GM21576 (cell line): ENCODE measurements at regions not wholly inside any gene's neighbourhood (a gene's known extent, or its start where the extent isn't known, plus 50 kb on each side); places are given as distances from the start of the nearest gene placed in this dataset.

Source experiments
- ATAC-seq: cut with Tn5 transposase; IDR thresholded peaks from one replicate; pipeline ENCODE4 v1.9.1; 2021; ENCODE audit warnings: mild to moderate bottlenecking, moderate library complexity; ENCODE audit not compliant: unreplicated experiment

- ATAC-seq = no peak
These were observed 505.1 kb downstream of the FOXO1 start for GRCh38 chr13:40161351-40161810.

- ATAC-seq = no peak
These were observed 504.5 kb downstream of the FOXO1 start for GRCh38 chr13:40161931-40162330.

- ATAC-seq = no peak
These were observed 503.1 kb downstream of the FOXO1 start for GRCh38 chr13:40163066-40164000.

GRCh38 chr13:40164133-40164532 is 502.3 kb downstream of the FOXO1 start:
- ATAC-seq = no peak

GRCh38 chr13:40165316-40165932 is 501.0 kb downstream of the FOXO1 start:
- no peak for ATAC-seq

- ATAC-seq = no peak
These were observed 499.1 kb downstream of the FOXO1 start for GRCh38 chr13:40167327-40167726.

GRCh38 chr13:40168425-40169166 is 497.8 kb downstream of the FOXO1 start:
- no peak for ATAC-seq

- ATAC-seq = no peak
These were observed 497.0 kb downstream of the FOXO1 start for GRCh38 chr13:40169476-40169875.

- ATAC-seq = no peak
These were observed 496.4 kb downstream of the FOXO1 start for GRCh38 chr13:40170091-40170490.

GRCh38 chr13:40170982-40171381 is 495.5 kb downstream of the FOXO1 start:
- no peak for ATAC-seq

GRCh38 chr13:40171566-40171965 is 494.9 kb downstream of the FOXO1 start:
- no peak for ATAC-seq

- ATAC-seq = no peak
These were observed 494.3 kb downstream of the FOXO1 start for GRCh38 chr13:40172149-40172591.

- ATAC-seq = no peak
These were observed 493.6 kb downstream of the FOXO1 start for GRCh38 chr13:40172878-40173277.

- no peak for ATAC-seq
These were observed 490.8 kb downstream of the FOXO1 start for GRCh38 chr13:40175639-40176038.

GRCh38 chr13:40176242-40176641 is 490.2 kb downstream of the FOXO1 start:
- no peak for ATAC-seq

GRCh38 chr13:40178130-40178529 is 488.3 kb downstream of the FOXO1 start:
- no peak for ATAC-seq

- no peak for ATAC-seq
These were observed 486.8 kb downstream of the FOXO1 start for GRCh38 chr13:40179445-40180281.

GRCh38 chr13:40180776-40181175 is 485.7 kb downstream of the FOXO1 start:
- no peak for ATAC-seq

GRCh38 chr13:40181203-40181845 is 485.1 kb downstream of the FOXO1 start:
- ATAC-seq = no peak

- no peak for ATAC-seq
These were observed 483.9 kb downstream of the FOXO1 start for GRCh38 chr13:40182591-40182990.
